ENCODE measurements at regions not wholly inside any gene's neighbourhood (a gene's known extent, or its start where the extent isn't known, plus 50 kb on each side); places are given as distances from the start of the nearest gene placed in this dataset.

- TF ChIP-seq POLR2A (IDR thresholded peaks at IDR 0.05; ENCODE audit: low read depth, low read length) (no peak), TAF1 (IDR thresholded peaks at IDR 0.05; ENCODE audit: borderline replicate concordance, low read depth, low read length) (no peak)
Measured at GRCh38 chr3:147493666-147494065, 84.5 kb downstream of the ZIC1 start.
